Stomach (tissue), 4 donors: ENCODE measurements at regions not wholly inside any gene's neighbourhood (a gene's known extent, or its start where the extent isn't known, plus 50 kb on each side); places are given as distances from the start of the nearest gene placed in this dataset.
A peak's percentile ranks its signal among the peaks of the same experiment; 100 is the strongest.

Experiments
- CTCF ChIP-seq, 7 experiments: fragments of 450-650 bp in 4 of 7; fragments of 200-600 bp in 3 of 7; sonication (generic) in 3 of 7; IDR thresholded peaks; one replicate each; pipeline ENCODE4 v1.5.1; 2016 to 2019; ENCODE audit warnings: antibody characterized with exemption in 7 of 7, control low read depth in 2 of 7, mild to moderate bottlenecking in 1 of 7
- EP300 ChIP-seq: sonication (generic); formaldehyde crosslinking; IDR thresholded peaks from one replicate; pipeline ENCODE4 v1.6.1; 2017; ENCODE audit warnings: antibody characterized with exemption
- POLR2A ChIP-seq, 4 donors: fragments of 450-650 bp; IDR thresholded peaks; one replicate each; pipeline ENCODE4 v1.6.1; 2016; ENCODE audit warnings: antibody characterized with exemption in 4 of 4, control low read depth in 2 of 4, mild to moderate bottlenecking in 1 of 4, moderate library complexity in 1 of 4
- POLR2AphosphoS5 ChIP-seq, 3 donors: sonication (generic); formaldehyde crosslinking; IDR thresholded peaks; one replicate each; pipeline ENCODE4 v1.6.1; 2016; ENCODE audit warnings: antibody characterized with exemption in 3 of 3

DNA sequence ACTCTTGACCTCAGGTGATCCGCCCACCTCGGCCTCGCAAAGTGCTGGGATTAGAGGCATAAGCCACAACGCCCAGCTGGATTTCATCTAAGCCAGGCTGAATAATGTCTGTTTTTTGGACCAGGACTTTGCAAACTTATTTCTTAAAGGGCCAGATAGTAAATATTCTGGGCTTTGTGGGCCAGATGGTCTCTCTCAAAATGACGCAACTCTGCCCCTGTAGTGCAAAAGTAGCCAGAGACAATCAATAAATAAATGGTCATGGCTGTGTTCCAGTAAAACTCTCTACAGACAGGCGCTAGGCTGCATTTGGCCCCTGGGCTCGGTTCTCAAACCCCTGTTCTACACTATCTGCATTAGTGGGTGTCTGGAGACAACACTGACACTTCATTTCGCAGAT lies 121.9 kb upstream of the CDH13 start:
- TF ChIP-seq POLR2AphosphoS5 (IDR thresholded peaks at IDR 0.05), result peak in 1 of 3 donors; percentile 10
- TF ChIP-seq CTCF (IDR thresholded peaks at IDR 0.05), result no peak
- no peak for TF ChIP-seq POLR2A (IDR thresholded peaks at IDR 0.05)
- no peak for TF ChIP-seq EP300
